ENCODE measurements at regions not wholly inside any gene's neighbourhood (a gene's known extent, or its start where the extent isn't known, plus 50 kb on each side); places are given as distances from the start of the nearest gene placed in this dataset.

DNA sequence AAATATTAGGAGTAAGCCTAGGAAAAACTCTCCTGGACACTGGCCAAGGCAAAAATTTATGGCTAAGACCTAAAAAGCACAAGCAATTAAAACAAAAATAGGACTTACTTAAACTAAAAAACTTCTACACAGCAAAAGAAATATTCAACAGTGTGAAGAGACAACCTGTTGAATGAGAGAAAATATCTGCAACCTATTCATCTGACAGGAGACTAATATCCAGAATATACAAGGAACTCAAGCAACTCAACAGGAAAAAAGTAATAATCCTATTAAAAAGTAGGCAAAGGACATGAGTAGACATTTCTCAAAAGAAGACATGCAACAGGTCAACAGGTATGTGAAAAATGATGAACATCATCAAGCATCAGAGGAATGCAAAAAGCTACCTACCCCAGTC is 431.1 kb downstream of the ZEB2 start (continued):
- TF ChIP-seq, protein P1, sequence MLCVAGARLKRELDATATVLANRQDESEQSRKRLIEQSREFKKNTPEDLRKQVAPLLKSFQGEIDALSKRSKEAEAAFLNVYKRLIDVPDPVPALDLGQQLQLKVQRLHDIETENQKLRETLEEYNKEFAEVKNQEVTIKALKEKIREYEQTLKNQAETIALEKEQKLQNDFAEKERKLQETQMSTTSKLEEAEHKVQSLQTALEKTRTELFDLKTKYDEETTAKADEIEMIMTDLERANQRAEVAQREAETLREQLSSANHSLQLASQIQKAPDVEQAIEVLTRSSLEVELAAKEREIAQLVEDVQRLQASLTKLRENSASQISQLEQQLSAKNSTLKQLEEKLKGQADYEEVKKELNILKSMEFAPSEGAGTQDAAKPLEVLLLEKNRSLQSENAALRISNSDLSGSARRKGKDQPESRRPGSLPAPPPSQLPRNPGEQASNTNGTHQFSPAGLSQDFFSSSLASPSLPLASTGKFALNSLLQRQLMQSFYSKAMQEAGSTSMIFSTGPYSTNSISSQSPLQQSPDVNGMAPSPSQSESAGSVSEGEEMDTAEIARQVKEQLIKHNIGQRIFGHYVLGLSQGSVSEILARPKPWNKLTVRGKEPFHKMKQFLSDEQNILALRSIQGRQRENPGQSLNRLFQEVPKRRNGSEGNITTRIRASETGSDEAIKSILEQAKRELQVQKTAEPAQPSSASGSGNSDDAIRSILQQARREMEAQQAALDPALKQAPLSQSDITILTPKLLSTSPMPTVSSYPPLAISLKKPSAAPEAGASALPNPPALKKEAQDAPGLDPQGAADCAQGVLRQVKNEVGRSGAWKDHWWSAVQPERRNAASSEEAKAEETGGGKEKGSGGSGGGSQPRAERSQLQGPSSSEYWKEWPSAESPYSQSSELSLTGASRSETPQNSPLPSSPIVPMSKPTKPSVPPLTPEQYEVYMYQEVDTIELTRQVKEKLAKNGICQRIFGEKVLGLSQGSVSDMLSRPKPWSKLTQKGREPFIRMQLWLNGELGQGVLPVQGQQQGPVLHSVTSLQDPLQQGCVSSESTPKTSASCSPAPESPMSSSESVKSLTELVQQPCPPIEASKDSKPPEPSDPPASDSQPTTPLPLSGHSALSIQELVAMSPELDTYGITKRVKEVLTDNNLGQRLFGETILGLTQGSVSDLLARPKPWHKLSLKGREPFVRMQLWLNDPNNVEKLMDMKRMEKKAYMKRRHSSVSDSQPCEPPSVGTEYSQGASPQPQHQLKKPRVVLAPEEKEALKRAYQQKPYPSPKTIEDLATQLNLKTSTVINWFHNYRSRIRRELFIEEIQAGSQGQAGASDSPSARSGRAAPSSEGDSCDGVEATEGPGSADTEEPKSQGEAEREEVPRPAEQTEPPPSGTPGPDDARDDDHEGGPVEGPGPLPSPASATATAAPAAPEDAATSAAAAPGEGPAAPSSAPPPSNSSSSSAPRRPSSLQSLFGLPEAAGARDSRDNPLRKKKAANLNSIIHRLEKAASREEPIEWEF (CRISPR knock-in tag; IDR thresholded peaks at IDR 0.05) = no peak
- TF ChIP-seq RFX7 (CRISPR knock-in tag; IDR thresholded peaks at IDR 0.05) = no peak

DNA sequence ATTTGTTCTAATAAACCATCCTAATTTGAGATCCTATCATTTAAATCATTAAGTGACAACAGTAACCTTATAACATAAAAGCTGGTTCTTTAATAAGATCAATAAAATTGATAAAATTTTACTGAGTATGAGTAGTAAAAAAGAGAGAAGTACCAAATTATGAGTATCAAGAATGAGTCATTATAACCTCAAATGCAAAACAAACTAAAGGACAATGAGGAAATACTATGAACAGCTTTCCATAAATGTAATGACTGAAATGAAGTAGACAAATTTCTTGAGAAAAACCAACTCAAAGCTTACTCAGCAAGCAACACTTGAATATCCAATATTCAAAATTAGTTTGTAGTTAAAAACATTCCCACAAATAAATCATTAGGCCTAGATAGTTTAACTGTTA is 433.0 kb downstream of the ZEB2 start:
- TF ChIP-seq ZNF239 (CRISPR knock-in tag; IDR thresholded peaks at IDR 0.05) (no peak), HIVEP1 (CRISPR knock-in tag; IDR thresholded peaks at IDR 0.05) (no peak), ERF (CRISPR knock-in tag; IDR thresholded peaks at IDR 0.05) (no peak)
- TF ChIP-seq, protein P2, sequence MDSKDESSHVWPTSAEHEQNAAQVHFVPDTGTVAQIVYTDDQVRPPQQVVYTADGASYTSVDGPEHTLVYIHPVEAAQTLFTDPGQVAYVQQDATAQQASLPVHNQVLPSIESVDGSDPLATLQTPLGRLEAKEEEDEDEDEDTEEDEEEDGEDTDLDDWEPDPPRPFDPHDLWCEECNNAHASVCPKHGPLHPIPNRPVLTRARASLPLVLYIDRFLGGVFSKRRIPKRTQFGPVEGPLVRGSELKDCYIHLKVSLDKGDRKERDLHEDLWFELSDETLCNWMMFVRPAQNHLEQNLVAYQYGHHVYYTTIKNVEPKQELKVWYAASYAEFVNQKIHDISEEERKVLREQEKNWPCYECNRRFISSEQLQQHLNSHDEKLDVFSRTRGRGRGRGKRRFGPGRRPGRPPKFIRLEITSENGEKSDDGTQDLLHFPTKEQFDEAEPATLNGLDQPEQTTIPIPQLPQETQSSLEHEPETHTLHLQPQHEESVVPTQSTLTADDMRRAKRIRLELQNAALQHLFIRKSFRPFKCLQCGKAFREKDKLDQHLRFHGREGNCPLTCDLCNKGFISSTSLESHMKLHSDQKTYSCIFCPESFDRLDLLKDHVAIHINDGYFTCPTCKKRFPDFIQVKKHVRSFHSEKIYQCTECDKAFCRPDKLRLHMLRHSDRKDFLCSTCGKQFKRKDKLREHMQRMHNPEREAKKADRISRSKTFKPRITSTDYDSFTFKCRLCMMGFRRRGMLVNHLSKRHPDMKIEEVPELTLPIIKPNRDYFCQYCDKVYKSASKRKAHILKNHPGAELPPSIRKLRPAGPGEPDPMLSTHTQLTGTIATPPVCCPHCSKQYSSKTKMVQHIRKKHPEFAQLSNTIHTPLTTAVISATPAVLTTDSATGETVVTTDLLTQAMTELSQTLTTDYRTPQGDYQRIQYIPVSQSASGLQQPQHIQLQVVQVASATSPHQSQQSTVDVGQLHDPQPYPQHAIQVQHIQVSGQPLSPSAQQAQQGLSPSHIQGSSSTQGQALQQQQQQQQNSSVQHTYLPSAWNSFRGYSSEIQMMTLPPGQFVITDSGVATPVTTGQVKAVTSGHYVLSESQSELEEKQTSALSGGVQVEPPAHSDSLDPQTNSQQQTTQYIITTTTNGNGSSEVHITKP (IDR thresholded peaks at IDR 0.05; ENCODE audit: partially characterized antibody) = no peak
- TF ChIP-seq, protein P3, sequence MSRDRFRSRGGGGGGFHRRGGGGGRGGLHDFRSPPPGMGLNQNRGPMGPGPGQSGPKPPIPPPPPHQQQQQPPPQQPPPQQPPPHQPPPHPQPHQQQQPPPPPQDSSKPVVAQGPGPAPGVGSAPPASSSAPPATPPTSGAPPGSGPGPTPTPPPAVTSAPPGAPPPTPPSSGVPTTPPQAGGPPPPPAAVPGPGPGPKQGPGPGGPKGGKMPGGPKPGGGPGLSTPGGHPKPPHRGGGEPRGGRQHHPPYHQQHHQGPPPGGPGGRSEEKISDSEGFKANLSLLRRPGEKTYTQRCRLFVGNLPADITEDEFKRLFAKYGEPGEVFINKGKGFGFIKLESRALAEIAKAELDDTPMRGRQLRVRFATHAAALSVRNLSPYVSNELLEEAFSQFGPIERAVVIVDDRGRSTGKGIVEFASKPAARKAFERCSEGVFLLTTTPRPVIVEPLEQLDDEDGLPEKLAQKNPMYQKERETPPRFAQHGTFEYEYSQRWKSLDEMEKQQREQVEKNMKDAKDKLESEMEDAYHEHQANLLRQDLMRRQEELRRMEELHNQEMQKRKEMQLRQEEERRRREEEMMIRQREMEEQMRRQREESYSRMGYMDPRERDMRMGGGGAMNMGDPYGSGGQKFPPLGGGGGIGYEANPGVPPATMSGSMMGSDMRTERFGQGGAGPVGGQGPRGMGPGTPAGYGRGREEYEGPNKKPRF (IDR thresholded peaks at IDR 0.05; ENCODE audit: low read depth, low read length) = no peak
- DNase-seq (ENCODE audit: extremely low read depth in 1 of 4, low spot score in 3 of 4) (no peak), ATAC-seq (no peak), FAIRE-seq (no peak)
- in situ Hi-C loops (cut with MboI) (no loop called here), intact Hi-C loops (cut with micrococcal nuclease) (no loop called here)
- Histone ChIP-seq H3K27ac (ENCODE audit: extremely low read depth, low read depth, low read length) (no peak overlapping the region), H2AFZ (ENCODE audit: low read depth, low read length) (no peak overlapping the region), H3K9ac (ENCODE audit: insufficient read depth in 1 of 2, low read depth in 2 of 2, low read length in 2 of 2) (no peak overlapping the region), H3K4me3 (no peak overlapping the region), H3K79me2 (ENCODE audit: control insufficient read depth, insufficient read depth, low read length) (no peaks in the 10 kb centered on the region), H3K9me1 (ENCODE audit: control insufficient read depth, insufficient read depth, low read length) (no peaks in the 10 kb centered on the region), H3K27me3 (ENCODE audit: control insufficient read depth in 2 of 2, insufficient read depth in 2 of 2, low read length in 2 of 2) (no peaks in the 10 kb centered on the region), H3K9me3 (replicated peaks; ENCODE audit: control insufficient read depth, insufficient read depth, low read depth, low read length) (no peaks in the 10 kb centered on the region), H4K20me1 (replicated peaks; ENCODE audit: control insufficient read depth, insufficient read depth, low read length) (no peaks in the 10 kb centered on the region), H3K4me2 (ENCODE audit: insufficient read depth, low read length) (no peak overlapping the region), H3K36me3 (ENCODE audit: control insufficient read depth, insufficient read depth, low read length) (no peaks in the 10 kb centered on the region), H3K4me1 (replicated peaks in 1 of 2; ENCODE audit: control insufficient read depth in 2 of 2, insufficient read depth in 2 of 2, low read length in 2 of 2) (no peaks in the 10 kb centered on the region)
- ChIA-PET POLR2A (no interaction called here), CTCF (ENCODE audit: low intra/inter-chr PET ratio) (no interaction called here)
- BruUV-seq (replicated peaks) = no TSS peak
